Body of pancreas (tissue), 4 donors: ENCODE measurements at regions not wholly inside any gene's neighbourhood (a gene's known extent, or its start where the extent isn't known, plus 50 kb on each side); places are given as distances from the start of the nearest gene placed in this dataset.

ENCODE experiments used
- CTCF ChIP-seq, 7 experiments: fragments of 450-650 bp in 4 of 7; fragments of 200-600 bp in 3 of 7; sonication (generic) in 3 of 7; IDR thresholded peaks; one replicate each; pipeline ENCODE4 v1.5.1; 2016 to 2019; ENCODE audit warnings: antibody characterized with exemption in 7 of 7
- POLR2A ChIP-seq, 3 donors: fragments of 450-650 bp; IDR thresholded peaks; one replicate each; pipeline ENCODE4 v1.6.1; 2016; ENCODE audit warnings: antibody characterized with exemption in 3 of 3, mild to moderate bottlenecking in 2 of 3

DNA sequence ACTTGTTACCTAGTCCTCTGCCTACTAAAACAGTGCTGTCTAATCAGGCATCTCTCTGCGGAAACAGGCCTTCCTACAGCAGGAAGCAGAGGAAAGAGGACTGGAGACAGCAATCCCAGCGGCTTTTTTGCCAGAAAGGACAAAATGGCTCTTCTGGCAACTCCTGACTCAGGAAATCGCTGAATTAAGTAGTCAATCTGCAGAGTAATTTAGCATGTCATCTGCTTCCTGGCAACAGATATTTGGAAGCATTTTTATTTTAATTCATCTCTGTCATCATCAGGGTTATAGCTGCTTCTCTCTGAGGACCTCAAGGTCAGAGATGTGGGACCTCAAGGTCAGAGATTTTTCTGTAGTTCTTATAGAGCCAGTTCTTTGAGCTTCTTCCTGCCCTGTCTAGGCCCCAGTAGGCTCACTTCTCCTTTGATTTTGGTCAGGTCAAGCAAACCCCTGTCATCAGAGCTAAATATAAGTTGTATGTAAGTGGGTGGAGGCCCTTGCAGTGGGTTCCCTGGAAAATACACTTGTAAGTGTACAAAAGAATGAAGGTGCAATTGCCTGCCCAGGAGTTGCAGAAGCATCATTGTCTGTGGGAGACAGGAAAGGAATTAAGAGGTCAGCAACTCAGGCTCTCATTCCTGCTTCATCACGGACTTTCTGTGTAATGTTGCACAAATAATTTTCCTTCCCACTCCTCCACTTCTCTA lies 229.4 kb downstream of the ALDH8A1 start:
- TF ChIP-seq CTCF (IDR thresholded peaks at IDR 0.05) (no peak), POLR2A (IDR thresholded peaks at IDR 0.05) (no peak)
